Naive B cell (primary cell): ENCODE measurements at regions not wholly inside any gene's neighbourhood (a gene's known extent, or its start where the extent isn't known, plus 50 kb on each side); places are given as distances from the start of the nearest gene placed in this dataset.
"Not testable (repeated sequence)": the region's sequence is repeated elsewhere in the genome, so short reads cannot be mapped to it uniquely, and the experiment has no call there.

Experiments used
- ATAC-seq, 2 donors: fragments of 150-1000 bp; cut with Tn5 transposase; 2 replicates each; pipeline ENCODE4 v1.10.0; 2021; ENCODE audit warnings: low read depth in 2 of 2, mild to moderate bottlenecking in 2 of 2, moderate library complexity in 2 of 2
- DNase-seq: peaks from one replicate; pipeline ENCODE4 v3.0.0; 2022
- H3K27ac Mint-ChIP-seq, 6 donors: one replicate each; pipeline ENCODE4 v1.8.0; 2020 to 2022; ENCODE audit warnings: mild to moderate bottlenecking in 6 of 6, mixed read lengths in 6 of 6, moderate library complexity in 5 of 6, inconsistent platforms in 2 of 6
- H3K27me3 Mint-ChIP-seq, 3 donors: one replicate each; pipeline ENCODE4 v1.8.0; 2021 to 2022; ENCODE audit warnings: mixed read lengths in 3 of 3, mild to moderate bottlenecking in 1 of 3
- H3K36me3 Mint-ChIP-seq, 2 donors: one replicate each; pipeline ENCODE4 v1.8.0; 2020 to 2022; ENCODE audit warnings: mixed read lengths in 2 of 2, inconsistent platforms in 1 of 2, mild to moderate bottlenecking in 1 of 2
- H3K4me1 Mint-ChIP-seq, 3 donors: one replicate each; pipeline ENCODE4 v1.8.0; 2020 to 2022; ENCODE audit warnings: mixed read lengths in 3 of 3, inconsistent platforms in 1 of 3, mild to moderate bottlenecking in 1 of 3, moderate library complexity in 1 of 3
- H3K4me3 Mint-ChIP-seq, 8 donors: one replicate each; pipeline ENCODE4 v1.8.0; 2020 to 2022; ENCODE audit warnings: mild to moderate bottlenecking in 8 of 8, mixed read lengths in 8 of 8, moderate library complexity in 8 of 8, inconsistent platforms in 2 of 8
- H3K9me3 Mint-ChIP-seq, 7 donors: one replicate each; pipeline ENCODE4 v1.8.0; 2020 to 2022; ENCODE audit warnings: mixed read lengths in 7 of 7, mild to moderate bottlenecking in 5 of 7, inconsistent platforms in 2 of 7, moderate library complexity in 1 of 7

GRCh38 chr5:60024104-60024503, 130.6 kb upstream of the PDE4D start:
- Mint-ChIP-seq H3K4me1 (no peaks in the 10 kb centered on the region), H3K27me3 (no peaks in the 10 kb centered on the region), H3K27ac (no peak overlapping the region), H3K36me3 (no peaks in the 10 kb centered on the region), H3K4me3 (no peak overlapping the region), H3K9me3 (no peaks in the 10 kb centered on the region)
- no peak for DNase-seq
- no peak for ATAC-seq

GRCh38 chr5:60023255-60023654, 129.7 kb upstream of the PDE4D start:
- no peak overlapping the region for H3K4me3 Mint-ChIP-seq
- no peaks in the 10 kb centered on the region for H3K4me1 Mint-ChIP-seq
- H3K27me3 Mint-ChIP-seq, result no peaks in the 10 kb centered on the region
- DNase-seq, result no peak
- no peak for ATAC-seq
- no peak overlapping the region for H3K27ac Mint-ChIP-seq
- H3K9me3 Mint-ChIP-seq, result peaks cover 0 to 3% (median 0%) of the 10 kb centered on the region in 7 donors
- no peaks in the 10 kb centered on the region for H3K36me3 Mint-ChIP-seq

- DNase-seq, result no peak
- no peak for ATAC-seq
- peaks cover 0 to 11% (median 4%) of the 10 kb centered on the region in 7 donors for H3K9me3 Mint-ChIP-seq
- no peaks in the 10 kb centered on the region for H3K27me3 Mint-ChIP-seq
- peaks cover 0 to 10% of the 10 kb centered on the region in 2 donors for H3K36me3 Mint-ChIP-seq
- H3K4me3 Mint-ChIP-seq, result no peak overlapping the region
- no peak overlapping the region for H3K27ac Mint-ChIP-seq
- H3K4me1 Mint-ChIP-seq, result no peaks in the 10 kb centered on the region
These were observed 126.9 kb upstream of the PDE4D start for GRCh38 chr5:60020457-60020856.

GRCh38 chr5:60018960-60019359, 125.4 kb upstream of the PDE4D start:
- H3K9me3 Mint-ChIP-seq, result peaks cover 0 to 11% (median 4%) of the 10 kb centered on the region in 7 donors
- DNase-seq, H3K36me3 Mint-ChIP-seq, H3K27me3 Mint-ChIP-seq, H3K4me1 Mint-ChIP-seq, ATAC-seq, H3K27ac Mint-ChIP-seq, H3K4me3 Mint-ChIP-seq: not testable (repeated sequence)

DNA sequence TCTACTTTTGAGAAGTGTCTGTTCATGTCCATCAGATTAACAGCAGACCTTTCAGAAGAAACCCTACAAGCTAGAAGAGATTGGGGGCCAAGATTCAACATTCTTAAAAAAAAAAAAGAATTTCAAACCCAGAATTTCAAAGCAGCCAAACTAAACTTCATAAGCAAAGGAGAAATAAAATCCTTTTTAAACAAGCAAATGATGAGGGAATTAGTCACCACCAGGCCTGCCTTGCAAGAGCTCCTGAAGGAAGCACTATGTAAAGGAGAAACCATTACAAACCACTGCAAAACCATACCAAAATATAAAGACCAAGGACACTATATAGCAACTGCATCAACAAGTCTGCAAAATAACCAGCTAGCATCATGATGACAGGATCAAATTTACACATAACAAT, 124.6 kb upstream of the PDE4D start:
- DNase-seq, result no peak
- peaks cover 0 to 10% of the 10 kb centered on the region in 2 donors for H3K36me3 Mint-ChIP-seq
- H3K27me3 Mint-ChIP-seq, result no peaks in the 10 kb centered on the region
- H3K9me3 Mint-ChIP-seq, result peaks cover 0 to 11% (median 4%) of the 10 kb centered on the region in 7 donors
- H3K4me1 Mint-ChIP-seq, result no peaks in the 10 kb centered on the region
- H3K27ac Mint-ChIP-seq, result no peak overlapping the region
- no peak for ATAC-seq
- no peak overlapping the region for H3K4me3 Mint-ChIP-seq

DNA sequence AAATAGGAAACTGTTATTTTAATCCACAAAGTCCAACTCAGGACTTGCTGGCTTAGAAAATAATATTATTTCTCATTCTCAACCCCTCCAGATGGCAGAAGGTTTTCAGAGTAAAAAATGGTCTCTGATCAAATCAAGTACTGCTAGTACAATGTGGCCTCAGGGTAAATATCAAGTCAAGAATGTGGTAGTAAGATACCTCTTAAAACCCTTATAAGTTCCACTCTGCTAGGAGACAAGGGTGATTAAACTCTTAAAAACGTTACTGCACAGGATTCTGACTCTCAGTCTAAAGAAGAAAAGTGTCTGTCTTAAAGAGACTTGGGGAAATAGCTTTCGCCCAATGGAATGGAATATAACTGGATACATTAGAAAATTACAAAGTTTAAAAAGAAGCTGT, 120.8 kb upstream of the PDE4D start:
- ATAC-seq (no peak), DNase-seq (no peak)
- H3K36me3 Mint-ChIP-seq, result peaks cover 0 to 10% of the 10 kb centered on the region in 2 donors
- H3K27me3 Mint-ChIP-seq, result no peaks in the 10 kb centered on the region
- no peak overlapping the region for H3K27ac Mint-ChIP-seq
- H3K4me3 Mint-ChIP-seq, result no peak overlapping the region
- no peaks in the 10 kb centered on the region for H3K4me1 Mint-ChIP-seq
- H3K9me3 Mint-ChIP-seq, result peaks cover 0 to 11% (median 4%) of the 10 kb centered on the region in 7 donors

DNA sequence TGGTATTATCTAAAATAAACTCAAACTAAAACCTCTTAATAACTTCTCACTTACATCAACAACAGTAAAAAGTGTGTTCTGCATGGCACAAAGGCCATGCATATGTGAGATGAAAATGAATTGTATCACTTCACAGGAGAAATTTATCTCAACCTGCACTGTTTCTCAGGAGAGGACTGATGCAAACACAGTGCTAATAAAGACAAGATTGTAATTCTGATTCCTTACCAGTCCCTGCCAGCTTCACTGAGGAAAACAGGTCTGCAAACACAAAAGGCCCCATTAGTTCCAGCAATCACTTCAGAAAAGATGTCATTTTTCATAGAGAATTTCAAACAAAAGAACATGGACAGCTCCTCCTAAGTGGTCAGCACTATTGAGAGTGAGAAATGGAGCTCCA, 117.3 kb upstream of the PDE4D start:
- DNase-seq, result no peak
- peak overlapping the region in 1 of 6 donors; percentile 7 for H3K27ac Mint-ChIP-seq
- H3K4me1 Mint-ChIP-seq, result no peaks in the 10 kb centered on the region
- no peaks in the 10 kb centered on the region for H3K36me3 Mint-ChIP-seq
- no peak overlapping the region for H3K4me3 Mint-ChIP-seq
- no peaks in the 10 kb centered on the region for H3K27me3 Mint-ChIP-seq
- no peak for ATAC-seq
- no peaks in the 10 kb centered on the region for H3K9me3 Mint-ChIP-seq

- ATAC-seq, result peak in 1 of 2 donors; percentile 39
- no peak overlapping the region for H3K27ac Mint-ChIP-seq
- H3K4me3 Mint-ChIP-seq, result no peak overlapping the region
- no peaks in the 10 kb centered on the region for H3K4me1 Mint-ChIP-seq
- no peaks in the 10 kb centered on the region for H3K27me3 Mint-ChIP-seq
- no peaks in the 10 kb centered on the region for H3K9me3 Mint-ChIP-seq
- H3K36me3 Mint-ChIP-seq, result no peaks in the 10 kb centered on the region
- no peak for DNase-seq
These were observed 116.8 kb upstream of the PDE4D start for GRCh38 chr5:60010328-60010727.

DNA sequence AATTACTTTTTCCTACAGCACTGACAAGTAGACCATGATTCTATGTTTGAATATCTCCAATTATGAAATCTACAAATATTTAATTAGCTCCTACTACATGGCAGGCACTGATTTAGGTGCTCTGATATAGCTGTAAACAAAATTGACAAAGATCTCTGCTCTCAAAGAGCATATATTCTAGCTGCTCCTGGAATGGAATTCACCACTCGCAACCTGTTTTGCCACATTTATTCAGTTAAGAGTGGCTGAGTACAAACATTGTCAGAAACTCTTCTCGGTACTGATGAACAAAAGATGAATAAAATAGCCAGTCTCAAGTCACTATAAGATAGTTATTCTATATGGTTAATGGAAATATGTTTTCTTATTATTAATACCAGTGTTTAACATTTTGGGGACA, 114.2 kb upstream of the PDE4D start:
- no peak for ATAC-seq

DNA sequence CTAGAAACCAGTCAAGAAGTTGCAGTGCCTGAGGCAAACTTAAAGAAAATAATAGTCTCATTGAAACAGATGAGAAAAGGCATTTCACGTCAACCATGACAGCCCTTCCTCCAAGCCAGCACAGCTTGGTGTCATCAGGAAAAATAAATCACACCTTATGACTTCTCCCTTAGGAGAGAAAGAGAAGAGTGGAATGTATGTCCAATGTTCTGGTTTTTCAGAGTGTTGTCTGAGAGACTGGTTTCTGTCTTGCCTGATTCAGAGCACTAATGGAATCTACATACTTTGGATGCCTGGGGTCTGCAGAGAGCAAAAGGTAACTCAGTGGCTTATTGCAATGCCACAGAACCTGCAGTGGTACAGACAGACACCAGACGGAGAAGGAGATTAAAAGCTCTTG, 105.5 kb upstream of the PDE4D start:
- DNase-seq, result no peak
- Mint-ChIP-seq H3K27ac (no peak overlapping the region), H3K36me3 (peaks cover 0 to 8% of the 10 kb centered on the region in 2 donors), H3K4me3 (no peak overlapping the region), H3K27me3 (no peaks in the 10 kb centered on the region), H3K9me3 (peaks cover 5 to 43% (median 15%) of the 10 kb centered on the region in 7 donors), H3K4me1 (no peaks in the 10 kb centered on the region)
- ATAC-seq, result no peak

More for the DNA sequence above, 114.2 kb upstream of the PDE4D start:
- Mint-ChIP-seq H3K4me3 (no peak overlapping the region), H3K27me3 (no peaks in the 10 kb centered on the region), H3K36me3 (no peaks in the 10 kb centered on the region), H3K27ac (no peak overlapping the region), H3K9me3 (peaks cover 0 to 13% (median under 1%) of the 10 kb centered on the region in 7 donors), H3K4me1 (no peaks in the 10 kb centered on the region)
- DNase-seq, result no peak

DNA sequence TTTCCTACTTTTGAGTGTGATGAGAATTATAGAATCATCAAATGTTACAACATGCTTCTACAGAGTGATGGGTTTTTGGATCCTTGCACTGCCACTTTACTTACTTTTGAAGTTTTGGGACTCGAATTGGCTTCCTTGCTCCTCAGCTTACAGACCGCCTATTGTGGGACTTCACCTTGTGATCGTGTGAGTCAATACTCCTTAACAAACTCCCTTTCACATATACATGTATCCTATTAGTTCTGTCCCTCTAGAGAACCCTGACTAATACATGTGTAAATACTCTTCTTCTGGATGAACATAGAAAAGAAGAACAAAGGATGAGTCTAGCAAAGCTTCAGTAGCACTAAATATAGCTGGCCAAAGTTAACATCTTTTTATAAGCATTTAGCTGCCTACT, 98.7 kb upstream of the PDE4D start:
- H3K4me3 Mint-ChIP-seq, result no peak overlapping the region
- H3K9me3 Mint-ChIP-seq, result no peaks in the 10 kb centered on the region
- DNase-seq (no peak), ATAC-seq (no peak)
- no peak overlapping the region for H3K27ac Mint-ChIP-seq
- no peaks in the 10 kb centered on the region for H3K36me3 Mint-ChIP-seq
- no peaks in the 10 kb centered on the region for H3K27me3 Mint-ChIP-seq
- H3K4me1 Mint-ChIP-seq, result no peaks in the 10 kb centered on the region

DNA sequence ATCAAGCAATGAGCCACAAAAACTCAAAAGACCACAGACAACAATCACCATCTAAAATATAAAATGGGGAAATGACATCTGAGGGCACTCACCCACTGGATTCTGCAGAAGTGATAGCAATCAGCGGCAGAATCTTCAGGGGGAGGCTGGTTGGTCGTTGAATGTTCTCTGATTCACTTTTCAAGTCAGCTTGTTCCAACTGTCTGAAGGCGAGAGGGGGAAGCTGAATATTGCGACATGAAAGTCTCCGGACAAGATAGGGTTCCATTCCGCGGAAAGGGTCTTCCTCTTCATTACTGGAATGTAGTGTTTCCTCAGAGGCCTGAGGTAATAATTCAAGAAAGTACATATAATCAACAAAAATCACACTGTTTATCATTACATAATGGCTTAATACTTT, 94.9 kb upstream of the PDE4D start:
- ATAC-seq (no peak), DNase-seq (no peak)
- Mint-ChIP-seq H3K9me3 (peaks cover 0 to 2% (median 0%) of the 10 kb centered on the region in 7 donors), H3K4me1 (no peaks in the 10 kb centered on the region), H3K27ac (no peak overlapping the region), H3K36me3 (no peaks in the 10 kb centered on the region), H3K27me3 (no peaks in the 10 kb centered on the region), H3K4me3 (no peak overlapping the region)

DNA sequence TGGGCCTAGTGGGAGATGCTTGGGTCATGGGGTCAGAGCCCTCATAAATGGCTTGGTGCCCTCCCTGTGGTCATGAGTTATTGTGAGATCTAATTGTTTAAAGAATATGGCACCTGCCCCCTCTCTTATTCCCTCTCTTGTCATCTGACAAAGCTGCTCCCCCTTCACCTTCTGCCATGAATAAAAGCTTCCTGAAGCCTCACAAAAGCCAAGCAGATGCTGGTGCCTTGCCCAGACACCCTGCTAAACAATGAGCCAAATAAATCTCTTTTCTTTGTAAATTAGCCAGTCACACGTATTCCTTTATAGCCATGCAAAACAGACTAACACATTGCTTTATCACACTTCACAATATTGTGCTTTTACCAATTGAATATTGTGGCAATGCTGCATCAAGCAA, 82.8 kb upstream of the PDE4D start:
- peak overlapping the region in 1 of 6 donors; percentile 31 for H3K27ac Mint-ChIP-seq
- ATAC-seq (no peak), DNase-seq (no peak)
- peaks cover 0 to 2% (median 0%) of the 10 kb centered on the region in 7 donors for H3K9me3 Mint-ChIP-seq
- H3K4me1 Mint-ChIP-seq, result no peaks in the 10 kb centered on the region
- H3K36me3 Mint-ChIP-seq, result no peaks in the 10 kb centered on the region
- no peak overlapping the region for H3K4me3 Mint-ChIP-seq
- H3K27me3 Mint-ChIP-seq, result no peaks in the 10 kb centered on the region

DNA sequence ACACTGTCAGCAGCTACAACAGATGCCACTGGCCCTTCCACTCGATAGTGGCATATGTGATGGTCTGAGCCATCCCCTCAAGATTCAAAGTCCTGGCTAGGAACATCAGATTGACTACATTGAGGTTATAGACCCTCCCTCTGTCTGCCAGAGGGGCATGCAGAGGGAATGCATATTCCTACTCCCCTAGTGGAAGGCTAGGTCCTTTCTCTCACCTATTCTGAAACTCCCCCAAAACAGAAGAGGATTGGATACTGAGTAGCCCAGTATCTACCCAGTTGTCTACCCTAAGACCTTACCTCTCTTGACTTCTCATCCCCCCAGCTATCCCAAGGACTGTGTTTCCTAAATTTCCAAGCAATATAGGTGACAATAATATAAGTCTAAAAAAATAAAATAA, 78.5 kb upstream of the PDE4D start:
- no peak overlapping the region for H3K27ac Mint-ChIP-seq
- H3K27me3 Mint-ChIP-seq, result no peaks in the 10 kb centered on the region
- no peaks in the 10 kb centered on the region for H3K4me1 Mint-ChIP-seq
- peaks cover 0 to 2% (median 0%) of the 10 kb centered on the region in 7 donors for H3K9me3 Mint-ChIP-seq
- no peak overlapping the region for H3K4me3 Mint-ChIP-seq
- no peak for ATAC-seq
- peaks cover 0 to 4% of the 10 kb centered on the region in 2 donors for H3K36me3 Mint-ChIP-seq
- no peak for DNase-seq

- peaks cover 0 to 6% (median 0%) of the 10 kb centered on the region in 3 donors for H3K27me3 Mint-ChIP-seq
- no peak overlapping the region for H3K27ac Mint-ChIP-seq
- no peaks in the 10 kb centered on the region for H3K9me3 Mint-ChIP-seq
- no peaks in the 10 kb centered on the region for H3K36me3 Mint-ChIP-seq
- DNase-seq, result no peak
- H3K4me1 Mint-ChIP-seq, result peaks cover 0 to 7% (median 0%) of the 10 kb centered on the region in 3 donors
- no peak for ATAC-seq
- H3K4me3 Mint-ChIP-seq, result no peak overlapping the region
These were observed 65.8 kb upstream of the PDE4D start for GRCh38 chr5:59959330-59959729.
